Mucosa of descending colon (tissue), 3 donors: ENCODE measurements at regions not wholly inside any gene's neighbourhood (a gene's known extent, or its start where the extent isn't known, plus 50 kb on each side); places are given as distances from the start of the nearest gene placed in this dataset.

ENCODE experiments used
- ATAC-seq: fragments of 200-7000 bp; cut with Tn5 transposase; one replicate; pipeline ENCODE4 v1.9.1; 2020; ENCODE audit warnings: mild to moderate bottlenecking, moderate library complexity
- DNase-seq, 3 donors: peaks; one replicate each; pipeline ENCODE4 v3.0.0-alpha.2; 2020
- H3K36me3 ChIP-seq: fragments of 200-600 bp; one replicate; pipeline ENCODE4 v1.8.0; 2021; ENCODE audit warnings: low read depth, mild to moderate bottlenecking
- H3K4me1 ChIP-seq: fragments of 200-600 bp; one replicate; pipeline ENCODE4 v1.8.0; 2021; ENCODE audit warnings: low read depth, mild to moderate bottlenecking
- H3K4me3 ChIP-seq: fragments of 200-600 bp; one replicate; pipeline ENCODE4 v1.8.0; 2021; ENCODE audit warnings: mild to moderate bottlenecking
- H3K9me3 ChIP-seq: fragments of 200-600 bp; one replicate; pipeline ENCODE4 v1.8.0; 2021; ENCODE audit warnings: mild to moderate bottlenecking
- CTCF ChIP-seq: fragments of 200-600 bp; IDR thresholded peaks from one replicate; pipeline ENCODE4 v1.8.0; 2022; ENCODE audit warnings: antibody characterized with exemption, mild to moderate bottlenecking
- intact Hi-C, 2 donors: fragments of 100-400 bp; cut with DNase I in 1 of 2; cut with micrococcal nuclease in 1 of 2; formaldehyde crosslinking; loops; one replicate each; pipeline versions ENCODE4 v1.11.0 to v1.11.1; 2022; cut with DNase I, micrococcal nuclease
- donor health status: DM: no; HTN: no; CAD: no; lungs with moderate emphysema.
- donor health status: DM: no; HTN: no; CAD: no.
- donor health status: DM: no; HTN: yes; CAD: no.

DNA sequence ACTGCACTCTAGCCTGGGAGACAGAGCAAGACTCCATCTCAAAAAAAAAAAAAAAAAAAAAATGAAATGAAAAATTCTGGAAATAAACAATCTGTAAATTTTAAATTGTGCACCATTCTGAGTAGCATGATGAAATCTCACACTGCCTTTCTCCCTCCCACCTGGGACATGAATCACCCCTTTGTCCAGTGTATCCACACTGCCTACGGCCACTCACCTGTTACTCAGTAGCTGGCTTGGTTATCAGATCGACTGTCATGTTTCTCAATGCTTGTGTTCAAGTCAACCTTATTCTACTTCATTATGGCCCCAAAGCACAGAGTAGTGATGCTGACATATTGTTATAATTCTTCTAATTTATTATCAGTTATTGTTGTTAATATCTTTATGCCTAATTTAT lies 58.7 kb upstream of the MTHFD1L start:
- DNase-seq (no peak), ATAC-seq (no peak)
- no peak overlapping the region for H3K4me3 ChIP-seq
- intact Hi-C loops, result no loop called here
- no peaks in the 10 kb centered on the region for H3K36me3 ChIP-seq
- no peaks in the 10 kb centered on the region for H3K4me1 ChIP-seq
- no peak for TF ChIP-seq CTCF
- no peaks in the 10 kb centered on the region for H3K9me3 ChIP-seq

- no peak for TF ChIP-seq CTCF
- H3K4me3 ChIP-seq, result no peak overlapping the region
- peak; percentile 46 for ATAC-seq
- H3K9me3 ChIP-seq, result no peaks in the 10 kb centered on the region
- H3K36me3 ChIP-seq, result no peaks in the 10 kb centered on the region
- intact Hi-C loops, result loop anchor here in 1 of 2 donors (5.0 kb wide), 1 partner anchor 391 kb away; no protein-coding TSS in a partner anchor
- no peak for DNase-seq
- peaks cover 5% of the 10 kb centered on the region for H3K4me1 ChIP-seq
Observed at GRCh38 chr6:150813319-150813992, 52.0 kb upstream of the MTHFD1L start.

DNA sequence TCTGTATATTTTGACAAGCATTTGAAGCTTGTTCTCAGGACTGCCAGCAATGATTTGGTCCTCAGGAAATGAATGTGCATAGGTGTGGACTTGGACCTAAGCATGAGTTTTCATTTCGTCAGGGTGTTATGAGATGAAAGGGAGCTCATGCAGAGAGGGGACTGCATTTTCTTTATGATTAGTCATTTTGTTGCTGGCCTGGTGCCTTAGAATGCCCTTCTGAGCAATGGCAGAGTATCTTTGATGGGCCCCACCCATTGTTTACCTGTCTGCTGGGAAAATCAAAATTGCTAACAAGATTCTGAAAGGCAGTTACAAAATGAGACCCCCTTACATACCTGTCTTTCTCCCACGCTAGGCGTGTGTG lies 51.5 kb upstream of the MTHFD1L start:
- Histone ChIP-seq H3K36me3 (no peaks in the 10 kb centered on the region), H3K4me1 (peaks cover 5% of the 10 kb centered on the region), H3K4me3 (no peak overlapping the region), H3K9me3 (no peaks in the 10 kb centered on the region)
- no peak for TF ChIP-seq CTCF
- ATAC-seq (peak; percentile 58), DNase-seq (no peak)
- intact Hi-C loops, result loop anchor here (2.0 to 5.0 kb wide), 2 partner anchors 392 to 395 kb away; no protein-coding TSS in a partner anchor
